ENCODE measurements at regions not wholly inside any gene's neighbourhood (a gene's known extent, or its start where the extent isn't known, plus 50 kb on each side); places are given as distances from the start of the nearest gene placed in this dataset.
"Not testable (repeated sequence)": the region's sequence is repeated elsewhere in the genome, so short reads cannot be mapped to it uniquely, and the experiment has no call there.

DNA sequence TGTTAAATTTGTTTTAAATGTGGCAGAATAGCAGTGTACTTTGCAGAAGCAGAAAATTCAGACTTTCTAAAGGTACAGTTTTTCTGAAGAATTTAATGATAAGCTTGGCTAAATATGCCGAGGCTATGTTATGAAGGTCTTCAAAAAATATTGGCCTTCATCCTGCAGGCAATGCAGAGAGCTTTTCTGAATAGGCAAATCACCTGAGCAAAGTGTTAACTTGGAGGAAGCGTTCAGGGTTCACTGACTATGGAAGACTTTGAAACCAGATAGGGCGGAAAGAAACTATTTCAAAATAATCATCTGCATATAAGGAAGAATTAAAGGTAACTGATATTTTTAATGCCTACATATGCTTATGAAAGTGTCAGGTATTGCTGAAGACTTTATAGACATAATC lies 133.7 kb upstream of the SETBP1 start:
- no peak for DNase-seq (ENCODE audit: low spot score)

GRCh38 chr18:44548291-44549221 lies 132.1 kb upstream of the SETBP1 start:
- peak; percentile 46 for DNase-seq (ENCODE audit: low spot score)

DNA sequence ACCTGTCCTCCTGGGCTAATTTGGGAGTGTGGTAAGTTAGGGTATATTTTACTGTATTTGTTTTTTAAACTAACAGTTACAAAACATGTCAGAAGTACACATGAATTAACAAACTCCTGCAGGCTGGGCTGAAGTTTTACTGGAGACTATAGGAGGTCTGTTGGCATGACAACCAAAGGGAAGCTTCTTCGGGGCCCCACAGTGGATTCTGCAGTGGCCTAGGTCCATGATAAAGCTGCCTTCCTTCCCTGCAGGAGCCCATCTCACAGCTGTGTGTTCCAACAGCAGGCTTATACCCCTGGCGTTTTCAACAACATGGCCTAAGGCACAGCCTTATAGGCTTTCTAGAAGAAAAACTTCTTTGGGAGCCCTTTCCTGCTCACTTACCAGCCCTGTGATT lies 128.0 kb upstream of the SETBP1 start:
- no peak for DNase-seq (ENCODE audit: low spot score)

DNA sequence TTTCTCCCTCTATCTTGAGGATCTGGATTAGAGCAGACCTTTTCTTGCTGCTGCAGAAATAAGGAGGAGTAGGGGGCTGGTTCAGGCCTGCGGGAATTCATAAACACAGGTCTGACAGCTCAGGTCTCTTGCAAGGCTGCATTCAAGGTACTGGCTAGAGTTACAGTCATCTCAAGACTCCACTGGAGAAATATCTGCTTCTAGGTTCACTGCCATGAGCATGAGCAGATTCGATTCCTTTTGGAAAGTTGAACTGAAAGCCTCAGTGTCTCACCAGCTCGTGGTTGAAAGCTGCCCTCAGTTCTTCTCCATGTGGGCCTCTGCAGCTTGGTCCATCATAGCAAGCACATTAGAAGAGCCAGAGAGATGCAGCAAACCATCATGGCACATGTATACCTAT lies 124.4 kb upstream of the SETBP1 start:
- DNase-seq (ENCODE audit: low spot score): no peak

GRCh38 chr18:44557616-44558151 lies 123.0 kb upstream of the SETBP1 start:
- DNase-seq (ENCODE audit: low spot score): no peak

GRCh38 chr18:44558767-44559166 lies 121.9 kb upstream of the SETBP1 start:
- DNase-seq (ENCODE audit: low spot score): no peak

GRCh38 chr18:44562986-44563385 lies 117.7 kb upstream of the SETBP1 start:
- no peak for DNase-seq (ENCODE audit: low spot score)

DNA sequence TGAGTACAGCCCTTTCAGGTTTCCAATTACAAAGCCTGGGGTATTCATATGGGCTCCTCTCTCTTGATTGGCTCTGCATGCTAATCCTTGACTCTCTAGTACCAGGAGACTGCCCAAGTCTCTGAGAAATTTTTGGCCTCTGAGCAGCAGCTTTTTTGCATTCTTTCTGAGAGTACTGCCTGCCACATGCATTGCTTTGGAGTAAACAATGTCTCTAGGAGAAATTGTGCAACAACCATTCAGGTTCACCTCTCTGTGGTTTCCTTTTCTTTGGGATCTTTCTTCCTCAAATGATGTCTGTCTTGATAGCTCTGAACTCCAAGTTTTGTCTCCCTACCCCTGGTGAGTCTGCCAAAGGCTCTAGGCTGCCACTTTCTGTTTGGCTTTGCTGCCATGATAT lies 115.8 kb upstream of the SETBP1 start:
- peak; percentile 34 for DNase-seq (ENCODE audit: low spot score)

- no peak for DNase-seq (ENCODE audit: low spot score)
These were observed 112.3 kb upstream of the SETBP1 start for GRCh38 chr18:44568342-44568741.

GRCh38 chr18:44568986-44569385 lies 111.7 kb upstream of the SETBP1 start:
- DNase-seq (ENCODE audit: low spot score): no peak

GRCh38 chr18:44569391-44570055 lies 111.2 kb upstream of the SETBP1 start:
- no peak for DNase-seq (ENCODE audit: low spot score)

DNA sequence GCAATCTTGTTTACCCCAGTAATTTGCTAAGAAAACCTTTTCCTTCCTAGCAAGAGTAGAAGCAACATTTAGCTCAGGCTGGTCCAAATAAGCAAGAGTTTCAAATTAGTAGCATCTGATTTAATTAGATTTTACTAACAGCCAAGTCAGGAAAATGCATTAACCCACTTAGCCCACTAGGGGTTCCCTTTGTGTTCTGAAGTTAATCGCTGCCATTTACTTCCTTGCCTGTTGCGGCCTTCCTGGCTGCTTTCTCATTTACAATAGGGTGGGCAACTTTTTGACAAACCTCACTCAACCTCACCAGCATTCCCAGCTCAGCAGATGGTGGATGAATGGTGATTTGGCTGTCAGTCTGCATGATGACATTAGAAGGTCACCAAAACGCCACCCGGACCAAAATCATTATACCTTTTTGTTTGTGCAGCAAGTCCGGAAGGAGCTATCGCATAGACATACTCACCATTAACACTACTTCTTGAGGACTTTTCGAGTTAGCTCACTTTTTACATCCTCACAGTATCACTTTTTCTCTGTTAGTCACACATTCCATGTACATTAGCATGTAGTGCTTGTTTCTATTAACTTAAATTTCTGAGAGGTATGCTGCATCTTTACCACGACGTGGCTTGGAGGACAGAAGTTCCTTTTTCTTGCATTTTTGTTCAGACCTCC lies 101.5 kb upstream of the SETBP1 start:
- peak; percentile 26 for DNase-seq (ENCODE audit: low spot score)

- DNase-seq (ENCODE audit: low spot score): no peak
These were observed 100.9 kb upstream of the SETBP1 start for GRCh38 chr18:44579745-44580144.

DNA sequence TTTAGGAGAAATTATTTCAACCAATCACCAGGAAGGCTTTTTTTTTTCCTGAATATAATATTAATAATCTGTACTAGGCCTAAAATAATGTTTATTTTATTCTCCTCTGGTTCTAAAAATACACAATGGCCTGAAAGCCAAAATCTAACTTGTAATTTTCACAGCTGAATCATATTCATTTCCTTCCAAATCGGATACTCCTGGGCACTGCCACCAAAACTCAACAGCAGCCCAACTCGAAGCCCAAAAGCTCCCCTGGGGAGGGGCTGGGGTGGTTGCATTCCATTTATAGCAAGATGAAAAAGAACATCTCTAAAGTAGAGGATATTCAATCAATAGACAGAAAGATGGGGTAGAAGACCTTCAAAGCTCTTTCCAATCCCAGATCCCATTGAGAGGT lies 100.5 kb upstream of the SETBP1 start:
- no peak for DNase-seq (ENCODE audit: low spot score)

DNA sequence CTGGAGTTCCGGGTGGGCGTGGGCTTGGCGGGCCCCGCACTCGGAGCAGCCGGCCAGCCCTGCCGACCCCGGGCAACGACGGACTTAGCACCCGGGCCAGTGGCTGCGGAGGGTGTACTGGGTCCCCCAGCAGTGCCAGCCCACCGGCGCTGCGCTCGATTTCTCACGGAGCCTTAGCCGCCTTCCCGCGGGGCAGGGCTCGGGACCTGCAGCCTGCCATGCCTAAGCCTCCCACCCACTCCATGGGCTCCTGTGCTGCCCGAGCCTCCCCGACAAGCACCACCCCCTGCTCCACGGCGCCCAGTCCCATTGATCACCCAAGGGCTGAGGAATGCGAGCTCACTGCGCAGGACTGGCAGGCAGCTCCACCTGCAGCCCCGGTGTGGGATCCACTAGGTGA lies 99.9 kb upstream of the SETBP1 start:
- DNase-seq (ENCODE audit: low spot score): not testable (repeated sequence)

DNA sequence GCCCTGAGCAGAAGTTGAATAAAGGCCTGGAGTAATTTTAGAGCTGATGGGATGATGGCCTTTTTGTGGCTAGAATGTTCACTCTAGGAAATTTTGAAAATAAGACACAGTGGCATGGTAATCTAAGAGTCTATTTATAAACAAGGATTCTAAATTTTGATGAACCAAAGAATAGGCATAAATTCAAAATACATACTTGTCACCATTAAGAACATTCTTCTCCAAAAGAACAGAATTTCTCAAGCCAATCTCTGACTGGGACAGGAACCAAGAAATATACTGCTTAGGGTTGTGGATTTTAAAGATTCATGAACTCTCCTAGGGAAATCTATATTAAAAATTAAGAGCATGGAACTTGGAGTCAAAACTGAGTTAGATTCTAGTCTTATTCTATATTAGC lies 98.2 kb upstream of the SETBP1 start:
- no peak for DNase-seq (ENCODE audit: low spot score)

DNA sequence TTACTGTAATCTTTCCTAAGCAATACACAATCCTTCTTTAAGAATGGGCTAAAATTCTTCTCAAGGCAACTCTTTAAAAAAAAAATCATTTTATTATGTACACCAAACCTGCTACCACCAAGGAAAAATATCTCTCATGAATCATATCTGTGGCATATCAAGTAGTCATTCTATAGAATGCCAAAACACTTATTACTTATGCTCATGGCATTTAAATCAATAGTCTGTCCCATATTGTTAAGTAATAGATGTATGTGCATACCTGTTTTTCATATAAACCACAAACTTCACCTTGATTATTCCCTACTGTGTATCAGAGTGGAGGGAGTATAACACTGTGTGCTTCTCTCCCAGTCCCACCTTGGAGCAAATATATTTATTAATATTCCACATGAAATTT lies 95.8 kb upstream of the SETBP1 start:
- no peak for DNase-seq (ENCODE audit: low spot score)

- no peak for DNase-seq (ENCODE audit: low spot score)
These were observed 93.7 kb upstream of the SETBP1 start for GRCh38 chr18:44586782-44587524.

DNA sequence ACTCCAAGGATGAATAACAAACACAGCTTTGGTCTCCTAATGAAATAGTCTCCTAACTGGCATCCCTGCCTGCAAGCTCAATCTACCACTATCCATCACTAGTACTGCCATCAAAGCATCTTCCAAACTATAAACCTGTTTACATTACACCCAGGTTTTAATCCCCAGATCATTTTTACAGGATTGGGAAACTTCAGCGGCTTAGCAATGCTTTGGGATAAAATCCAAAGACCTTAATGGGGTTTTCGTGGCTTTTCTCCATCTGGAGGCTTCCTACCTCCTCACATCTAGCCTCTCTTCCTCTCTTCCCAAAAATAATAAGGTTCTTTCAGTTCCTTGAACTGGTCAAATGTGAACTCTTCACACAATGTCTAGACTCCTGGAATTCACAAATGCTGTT lies 92.2 kb upstream of the SETBP1 start:
- no peak for DNase-seq (ENCODE audit: low spot score)

DNA sequence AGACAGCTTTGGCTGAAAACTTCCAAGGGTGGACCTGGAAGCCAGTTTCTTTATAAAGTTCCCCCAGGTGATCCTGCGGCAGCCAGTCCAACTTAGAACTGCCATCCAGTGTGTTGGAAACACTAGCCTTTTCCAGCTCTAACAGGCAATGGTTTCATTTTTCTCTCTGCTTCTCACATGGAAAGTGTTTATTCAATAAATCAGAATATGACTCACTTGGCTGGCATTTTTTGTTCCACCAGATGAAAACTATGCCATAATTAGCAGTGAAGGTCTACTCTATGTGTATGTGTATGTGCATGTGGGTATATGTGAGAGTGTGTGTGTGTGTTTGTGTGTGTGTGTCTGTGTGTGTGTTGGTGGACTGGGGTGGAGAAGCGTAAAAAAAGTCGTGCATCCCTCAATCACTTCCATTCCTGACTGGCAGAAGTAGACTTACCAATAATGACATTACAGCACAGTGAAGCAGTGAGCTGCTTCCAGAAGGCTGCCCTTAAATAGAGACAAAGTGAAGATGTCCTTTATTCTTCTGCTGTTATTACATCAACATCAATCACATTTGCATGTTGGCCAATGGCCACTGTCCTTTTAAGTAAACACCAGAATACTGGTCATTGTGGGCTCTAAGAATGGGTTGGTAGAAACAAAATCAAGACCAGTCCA lies 90.9 kb upstream of the SETBP1 start:
- peak; percentile 39 for DNase-seq (ENCODE audit: low spot score)

DNA sequence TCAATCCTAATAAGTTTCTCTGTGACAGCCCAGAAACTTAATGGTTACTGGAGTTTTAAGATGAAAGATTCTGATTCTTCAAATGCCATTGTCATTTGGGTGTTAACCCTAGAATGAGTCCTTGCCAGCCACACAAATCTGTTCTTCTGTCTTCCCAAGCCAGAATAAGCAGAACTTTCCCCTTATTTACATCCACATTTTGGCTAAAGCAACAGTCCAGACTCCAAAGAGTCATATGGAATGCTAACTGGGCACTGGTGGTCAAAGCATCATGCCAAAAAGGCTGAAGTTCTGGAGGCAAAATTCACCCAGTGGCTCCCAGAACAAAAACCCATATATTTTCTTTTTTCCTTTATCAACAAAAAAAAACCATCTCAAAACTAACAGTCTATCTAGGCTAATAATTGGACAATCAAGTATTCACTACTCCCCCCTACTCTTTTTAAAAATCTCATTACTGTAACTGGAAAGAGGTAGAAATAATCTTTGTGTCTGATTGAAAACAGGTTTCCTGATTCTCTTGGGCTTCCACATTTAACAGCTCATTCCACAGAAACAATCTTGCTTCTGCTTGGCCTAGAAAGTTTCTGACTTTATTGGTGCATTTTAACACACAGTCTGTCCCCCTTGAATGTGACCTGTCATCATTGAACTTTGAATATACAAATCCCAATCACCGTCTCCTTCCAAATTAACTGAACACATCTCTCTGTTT lies 89.6 kb upstream of the SETBP1 start:
- DNase-seq (ENCODE audit: low spot score): no peak

Data from GM03348 (cell line).